WTC11 (cell line): ENCODE measurements at regions not wholly inside any gene's neighbourhood (a gene's known extent, or its start where the extent isn't known, plus 50 kb on each side); places are given as distances from the start of the nearest gene placed in this dataset.

Experiments used
- ATAC-seq: fragments of 200-7000 bp; cut with Tn5 transposase; 2 replicates; pipeline ENCODE4 v1.10.0; 2021; ENCODE audit warnings: mild to moderate bottlenecking, moderate library complexity
- CTCF ChIA-PET: fragments of 300-600 bp; sonication (Branson Sonifier 250); formaldehyde crosslinking; loops from one replicate; lab custom pipeline; 2021; ENCODE audit warnings: antibody characterized with exemption; lab: Charles Lee
- POLR2A ChIA-PET: fragments of 350-600 bp; sonication (Branson Sonifier 250); formaldehyde crosslinking; loops from one replicate; lab custom pipeline; 2021; ENCODE audit warnings: antibody characterized with exemption; lab: Charles Lee
- DNase-seq: peaks from one replicate; pipeline ENCODE4 v3.0.0; 2021; ENCODE audit warnings: low spot score
- H3K27ac Mint-ChIP-seq: 2 replicates; pipeline ENCODE4 v1.8.0; 2021; ENCODE audit warnings: mixed read lengths
- H3K27me3 Mint-ChIP-seq: 2 replicates; pipeline ENCODE4 v1.8.0; 2021; ENCODE audit warnings: low read depth, mild to moderate bottlenecking, moderate library complexity, mixed read lengths
- H3K36me3 Mint-ChIP-seq: 2 replicates; pipeline ENCODE4 v1.8.0; 2021; ENCODE audit warnings: mixed read lengths
- H3K4me1 Mint-ChIP-seq: 2 replicates; pipeline ENCODE4 v1.8.0; 2022; ENCODE audit warnings: mixed read lengths
- H3K4me3 Mint-ChIP-seq: 2 replicates; pipeline ENCODE4 v1.8.0; 2021; ENCODE audit warnings: mild to moderate bottlenecking, moderate library complexity, mixed read lengths
- H3K9me3 Mint-ChIP-seq: 2 replicates; pipeline ENCODE4 v1.8.0; 2021; ENCODE audit warnings: mixed read lengths
- AR ChIP-seq: fragments of 250-450 bp; sonication (Bioruptor Pico); IDR thresholded peaks from 2 replicates; pipeline ENCODE4 v1.9.0; 2021; ENCODE audit warnings: mild to moderate bottlenecking
- CBFB ChIP-seq: sonication (generic); formaldehyde crosslinking; IDR thresholded peaks from 2 replicates; pipeline ENCODE4 v1.8.1; 2022; ENCODE audit warnings: mild to moderate bottlenecking, low read depth, missing genetic modification reagents
- CREB1 ChIP-seq: sonication (generic); formaldehyde crosslinking; IDR thresholded peaks from 2 replicates; pipeline ENCODE4 v1.8.0; 2023; ENCODE audit warnings: mild to moderate bottlenecking, missing genetic modification reagents
- E2F5 ChIP-seq: sonication (generic); formaldehyde crosslinking; IDR thresholded peaks from 2 replicates; pipeline ENCODE4 v1.8.1; 2022; ENCODE audit warnings: mild to moderate bottlenecking, moderate library complexity, missing genetic modification reagents
- EMX1 ChIP-seq: fragments of 250-450 bp; sonication (Bioruptor Pico); IDR thresholded peaks from 2 replicates; pipeline ENCODE4 v1.8.0; 2021; ENCODE audit warnings: mild to moderate bottlenecking
- ESRRA ChIP-seq: sonication (generic); formaldehyde crosslinking; IDR thresholded peaks from 2 replicates; pipeline ENCODE4 v1.8.1; 2022; ENCODE audit warnings: mild to moderate bottlenecking, missing genetic modification reagents, borderline replicate concordance
- FOXP1 ChIP-seq: sonication (generic); formaldehyde crosslinking; IDR thresholded peaks from 2 replicates; pipeline ENCODE4 v1.8.0; 2022; ENCODE audit warnings: missing genetic modification reagents, mild to moderate bottlenecking, moderate library complexity, borderline replicate concordance
- GTF2I ChIP-seq: fragments of 250-450 bp; sonication (Bioruptor Pico); conservative IDR thresholded peaks from 2 replicates; pipeline ENCODE4 v1.4.0; 2021; ENCODE audit warnings: mild to moderate bottlenecking
- HMGA2 ChIP-seq: fragments of 250-450 bp; sonication (Bioruptor Pico); IDR thresholded peaks from 2 replicates; pipeline ENCODE4 v1.4.0; 2021; ENCODE audit warnings: mild to moderate bottlenecking, moderate library complexity
- IRF2 ChIP-seq: sonication (generic); formaldehyde crosslinking; IDR thresholded peaks from 2 replicates; pipeline ENCODE4 v1.8.0; 2022; ENCODE audit warnings: low read depth, missing genetic modification reagents, borderline replicate concordance
- MYBL2 ChIP-seq: sonication (generic); formaldehyde crosslinking; IDR thresholded peaks from 2 replicates; pipeline ENCODE4 v1.8.1; 2023; ENCODE audit warnings: mild to moderate bottlenecking, moderate library complexity, missing genetic modification reagents
- NR1H2 ChIP-seq: sonication (generic); formaldehyde crosslinking; IDR thresholded peaks from 2 replicates; pipeline ENCODE4 v1.9.0; 2021; ENCODE audit warnings: mild to moderate bottlenecking, moderate library complexity, missing genetic modification reagents
- PREB ChIP-seq: sonication (generic); formaldehyde crosslinking; IDR thresholded peaks from 2 replicates; pipeline ENCODE4 v1.8.1; 2022; ENCODE audit warnings: mild to moderate bottlenecking, missing genetic modification reagents, moderate library complexity, borderline replicate concordance
- RELA ChIP-seq: sonication (generic); formaldehyde crosslinking; IDR thresholded peaks from 2 replicates; pipeline ENCODE4 v1.8.1; 2022; ENCODE audit warnings: missing genetic modification reagents, mild to moderate bottlenecking, borderline replicate concordance
- RORB ChIP-seq: fragments of 250-450 bp; sonication (Bioruptor Pico); IDR thresholded peaks from 2 replicates; pipeline ENCODE4 v1.9.0; 2021; ENCODE audit warnings: mild to moderate bottlenecking
- SMAD4 ChIP-seq: sonication (generic); formaldehyde crosslinking; IDR thresholded peaks from 2 replicates; pipeline ENCODE4 v1.8.0; 2022; ENCODE audit warnings: mild to moderate bottlenecking, missing genetic modification reagents
- STAT6 ChIP-seq: sonication (generic); formaldehyde crosslinking; conservative IDR thresholded peaks from 2 replicates; pipeline ENCODE4 v1.8.1; 2023; ENCODE audit warnings: mild to moderate bottlenecking, low read depth, missing genetic modification reagents, moderate library complexity
- TEAD1 ChIP-seq: sonication (generic); formaldehyde crosslinking; IDR thresholded peaks from 2 replicates; pipeline ENCODE4 v1.8.0; 2022; ENCODE audit warnings: mild to moderate bottlenecking, missing genetic modification reagents
- TP53 ChIP-seq: sonication (generic); formaldehyde crosslinking; IDR thresholded peaks from 2 replicates; pipeline ENCODE4 v1.8.1; 2023; ENCODE audit warnings: mild to moderate bottlenecking, missing genetic modification reagents
- ZBTB21 ChIP-seq: sonication (generic); formaldehyde crosslinking; IDR thresholded peaks from 2 replicates; pipeline ENCODE4 v1.8.1; 2023; ENCODE audit warnings: mild to moderate bottlenecking, missing genetic modification reagents, borderline replicate concordance
- ZNF232 ChIP-seq: sonication (generic); formaldehyde crosslinking; IDR thresholded peaks from 2 replicates; pipeline ENCODE4 v1.8.0; 2022; ENCODE audit warnings: mild to moderate bottlenecking, missing genetic modification reagents
- ZNF263 ChIP-seq: sonication (generic); formaldehyde crosslinking; IDR thresholded peaks from 2 replicates; pipeline ENCODE4 v1.8.1; 2022; ENCODE audit warnings: low read depth, mild to moderate bottlenecking, moderate library complexity, missing genetic modification reagents
- ZNF281 ChIP-seq: sonication (generic); formaldehyde crosslinking; IDR thresholded peaks from 2 replicates; pipeline ENCODE4 v1.8.0; 2023; ENCODE audit warnings: mild to moderate bottlenecking, missing genetic modification reagents
- ZNF416 ChIP-seq: fragments of 250-450 bp; sonication (Bioruptor Pico); IDR thresholded peaks from 2 replicates; pipeline ENCODE4 v1.9.0; 2021; ENCODE audit warnings: mild to moderate bottlenecking, inconsistent platforms
- ZNF425 ChIP-seq: fragments of 250-450 bp; sonication (Bioruptor Pico); conservative IDR thresholded peaks from 2 replicates; pipeline ENCODE4 v1.9.0; 2021; ENCODE audit warnings: mild to moderate bottlenecking

- Mint-ChIP-seq H3K36me3 (no peaks in the 10 kb centered on the region), H3K27ac (no peak overlapping the region), H3K9me3 (no peaks in the 10 kb centered on the region), H3K4me1 (no peaks in the 10 kb centered on the region), H3K4me3 (no peak overlapping the region), H3K27me3 (no peaks in the 10 kb centered on the region; the same call in 1 of the 2 replicates)
- CTCF ChIA-PET, result interaction anchor here (1.5 kb wide), 1 partner anchor 146 kb away, joined by 4 read pairs; no protein-coding TSS in a partner anchor
- TF ChIP-seq CREB1 (CRISPR knock-in tag), result no peak
- TF ChIP-seq ZNF263 (CRISPR knock-in tag), result no peak
- no peak for TF ChIP-seq ZNF281 (CRISPR knock-in tag)
- TF ChIP-seq EMX1 (CRISPR knock-in tag), result no peak
- no peak for TF ChIP-seq NR1H2 (CRISPR knock-in tag)
- TF ChIP-seq GTF2I (CRISPR knock-in tag), result no peak
- no peak for TF ChIP-seq ZBTB21 (CRISPR knock-in tag)
- no peak for TF ChIP-seq HMGA2 (CRISPR knock-in tag)
- TF ChIP-seq CBFB (CRISPR knock-in tag), result no peak
- TF ChIP-seq ZNF232 (CRISPR knock-in tag), result no peak
- TF ChIP-seq E2F5 (CRISPR knock-in tag), result no peak
- no peak for TF ChIP-seq TEAD1 (CRISPR knock-in tag)
- no peak for TF ChIP-seq MYBL2 (CRISPR knock-in tag)
- TF ChIP-seq ZNF425 (CRISPR knock-in tag), result no peak
- TF ChIP-seq RELA (CRISPR knock-in tag), result no peak
- TF ChIP-seq SMAD4, result no peak
- no peak for TF ChIP-seq FOXP1 (CRISPR knock-in tag)
- TF ChIP-seq ZNF416 (CRISPR knock-in tag), result no peak
- ATAC-seq (no peak), DNase-seq (no peak)
- POLR2A ChIA-PET, result interaction anchor here (0.5 kb wide), 1 partner anchor 277 kb away, joined by 3 read pairs; no protein-coding TSS in a partner anchor
Observed at GRCh38 chr13:27680465-27680864, 58.8 kb downstream of the POLR1D start.

- H3K36me3 Mint-ChIP-seq, result peaks cover 9% of the 10 kb centered on the region
- no peaks in the 10 kb centered on the region for H3K4me1 Mint-ChIP-seq
- ATAC-seq (no peak), DNase-seq (no peak)
- H3K9me3 Mint-ChIP-seq, result peaks cover 42% of the 10 kb centered on the region
- ChIA-PET POLR2A (no interaction called here), CTCF (no interaction called here)
- no peak overlapping the region for H3K27ac Mint-ChIP-seq
- no peaks in the 10 kb centered on the region; the same call in 1 of the 2 replicates for H3K27me3 Mint-ChIP-seq
- H3K4me3 Mint-ChIP-seq, result no peak overlapping the region
- TF ChIP-seq IRF2 (CRISPR knock-in tag) (no peak), STAT6 (no peak), TP53 (CRISPR knock-in tag) (no peak), AR (CRISPR knock-in tag) (no peak), ESRRA (no peak), PREB (CRISPR knock-in tag) (no peak), RORB (CRISPR knock-in tag) (no peak)
Observed at GRCh38 chr13:27691207-27691606, 69.5 kb downstream of the POLR1D start.
